ENCODE measurements at regions not wholly inside any gene's neighbourhood (a gene's known extent, or its start where the extent isn't known, plus 50 kb on each side); places are given as distances from the start of the nearest gene placed in this dataset.

- TF ChIP-seq POLR2AphosphoS5 (IDR thresholded peaks at IDR 0.05; ENCODE audit: low read depth, low read length) (no peak), TAF1 (IDR thresholded peaks at IDR 0.05; ENCODE audit: borderline replicate concordance, insufficient read depth, low read length) (no peak), REST (IDR thresholded peaks at IDR 0.05; ENCODE audit: insufficient read depth in 1 of 2, low read depth in 2 of 2, low read length in 2 of 2) (no peak), FOXP2 (optimal IDR thresholded peaks at IDR 0.05; ENCODE audit: borderline replicate concordance, extremely low read depth, extremely low read length, insufficient read depth) (no peak)
Observed at GRCh38 chr14:85867450-85867849, 337.5 kb downstream of the FLRT2 start.

All from PFSK-1 (cell line).